ENCODE measurements at regions not wholly inside any gene's neighbourhood (a gene's known extent, or its start where the extent isn't known, plus 50 kb on each side); places are given as distances from the start of the nearest gene placed in this dataset.

GRCh38 chr11:119902656-119903231 is 173.7 kb upstream of the NECTIN1 start:
- no peak for DNase-seq (ENCODE audit: low spot score)
- Histone ChIP-seq H3K27me3 (replicated peaks; ENCODE audit: insufficient read depth) (no peaks in the 10 kb centered on the region), H3K9me3 (no peaks in the 10 kb centered on the region), H3K4me1 (replicated peaks) (no peaks in the 10 kb centered on the region), H3K4me3 (no peak overlapping the region), H3K27ac (no peak overlapping the region), H3K36me3 (no peaks in the 10 kb centered on the region)
- TF ChIP-seq CTCF (IDR thresholded peaks at IDR 0.05) (no peak), POLR2A (IDR thresholded peaks at IDR 0.05) (no peak), POLR2AphosphoS5 (IDR thresholded peaks at IDR 0.05) (no peak)
- intact Hi-C loops (cut with DNase I): no loop called here
- 86% methylated on average over 9 of the region's 9 CpGs for WGBS

GRCh38 chr11:119901657-119902577 is 172.9 kb upstream of the NECTIN1 start:
- Histone ChIP-seq H3K4me3 (no peak overlapping the region), H3K27me3 (replicated peaks; ENCODE audit: insufficient read depth) (no peaks in the 10 kb centered on the region), H3K4me1 (replicated peaks) (no peaks in the 10 kb centered on the region), H3K27ac (no peak overlapping the region), H3K36me3 (no peaks in the 10 kb centered on the region), H3K9me3 (no peaks in the 10 kb centered on the region)
- no peak for DNase-seq (ENCODE audit: low spot score)
- no peak for TF ChIP-seq POLR2A (IDR thresholded peaks at IDR 0.05)
- no peak for TF ChIP-seq CTCF (IDR thresholded peaks at IDR 0.05)
- TF ChIP-seq POLR2AphosphoS5 (IDR thresholded peaks at IDR 0.05): no peak
- WGBS: 86% methylated on average over 5 of the region's 5 CpGs
- intact Hi-C loops (cut with DNase I): no loop called here

- no peaks in the 10 kb centered on the region for H3K4me1 ChIP-seq (replicated peaks)
- TF ChIP-seq POLR2A (IDR thresholded peaks at IDR 0.05) (no peak), CTCF (IDR thresholded peaks at IDR 0.05) (no peak), POLR2AphosphoS5 (IDR thresholded peaks at IDR 0.05) (no peak)
- H3K36me3 ChIP-seq: no peaks in the 10 kb centered on the region
- intact Hi-C loops (cut with DNase I): no loop called here
- DNase-seq (ENCODE audit: low spot score): no peak
- 64% methylated on average over 3 of the region's 3 CpGs for WGBS
- no peak overlapping the region for H3K27ac ChIP-seq
- H3K9me3 ChIP-seq: no peaks in the 10 kb centered on the region
- H3K27me3 ChIP-seq (replicated peaks; ENCODE audit: insufficient read depth): no peaks in the 10 kb centered on the region
- H3K4me3 ChIP-seq: no peak overlapping the region
Observed at GRCh38 chr11:119899997-119900396, 171.0 kb upstream of the NECTIN1 start.

DNA sequence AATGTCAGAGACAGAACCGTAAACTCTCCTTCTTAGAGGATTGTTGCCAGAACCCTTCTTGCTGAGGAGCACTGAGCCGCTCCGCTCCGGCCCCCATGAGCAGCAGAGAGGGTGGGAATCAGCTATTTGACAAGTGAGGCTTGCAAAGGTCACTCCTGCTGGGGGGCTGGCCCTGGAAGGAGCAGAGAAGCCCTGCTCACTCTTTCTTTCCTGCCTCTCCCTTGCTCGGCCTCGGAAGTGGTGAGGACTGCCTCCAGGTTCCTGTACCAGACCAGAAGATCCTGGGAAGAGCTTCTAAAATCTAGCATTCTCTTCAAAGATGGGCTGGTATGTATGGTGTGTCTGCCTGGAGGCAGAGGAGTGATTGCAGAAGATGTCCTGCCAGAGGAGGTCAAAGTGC is 168.6 kb upstream of the NECTIN1 start:
- Histone ChIP-seq H3K4me1 (replicated peaks) (no peaks in the 10 kb centered on the region), H3K27ac (no peak overlapping the region), H3K27me3 (replicated peaks; ENCODE audit: insufficient read depth) (peaks cover 2% of the 10 kb centered on the region), H3K4me3 (no peak overlapping the region), H3K9me3 (no peaks in the 10 kb centered on the region), H3K36me3 (no peaks in the 10 kb centered on the region)
- intact Hi-C loops (cut with DNase I): no loop called here
- no peak for DNase-seq (ENCODE audit: low spot score)
- WGBS: 97% methylated on average over 6 of the region's 6 CpGs
- TF ChIP-seq POLR2A (IDR thresholded peaks at IDR 0.05): no peak
- TF ChIP-seq CTCF (IDR thresholded peaks at IDR 0.05): no peak
- TF ChIP-seq POLR2AphosphoS5 (IDR thresholded peaks at IDR 0.05): no peak

Measured in prostate gland (tissue), 2 donors.